HepG2 (cell line): ENCODE measurements at regions not wholly inside any gene's neighbourhood (a gene's known extent, or its start where the extent isn't known, plus 50 kb on each side); places are given as distances from the start of the nearest gene placed in this dataset.

Experiments used
- ATAC-seq: fragments of 200-7000 bp; cut with Tn5 transposase; 3 replicates; pipeline ENCODE4 v1.9.1; 2020; ENCODE audit warnings: mild to moderate bottlenecking, moderate library complexity
- BruUV-seq: library from RNA; stranded (reverse); fragments of 400-500 nt; replicated peaks from 2 replicates; lab custom pipeline; 2021; lab: Mats Ljungman, UMichigan
- CTCF ChIA-PET: fragments of 300-600 bp; formaldehyde crosslinking; extraction: SDS; loops from one replicate; lab custom pipeline; 2021; ENCODE audit warnings: low total read pairs, inconsistent platforms, low intra/inter-chr PET ratio; lab: Yijun Ruan, JAX
- POLR2A ChIA-PET: fragments of 350-600 bp; sonication (Branson Sonifier 250); formaldehyde crosslinking; loops from one replicate; lab custom pipeline; 2020; ENCODE audit warnings: antibody characterized with exemption, inconsistent platforms; lab: Yijun Ruan, JAX
- DNase-seq: peaks from one replicate; pipeline ENCODE4 v3.0.0-alpha.2; 2015; ENCODE audit warnings: low spot score
- FAIRE-seq: peaks from 3 replicates; lab custom pipeline; 2011; peaks lifted over from hg19 to GRCh38; lab: Jason Lieb, UNC
- H2AFZ ChIP-seq: one replicate; pipeline ENCODE4 v1.6.1; 2011; ENCODE audit warnings: low read length, inconsistent platforms
- H3K27ac ChIP-seq: fragments of 300-600 bp; 3 replicates; pipeline ENCODE4 v1.8.0; 2011; ENCODE audit warnings: mixed run types, mild to moderate bottlenecking, mixed read lengths, low read length, inconsistent platforms; ENCODE audit not compliant: insufficient read depth; ENCODE audit errors: extremely low read length
- H3K27me3 ChIP-seq, 2 experiments: fragments of 200-600 bp in 1 of 2; 2 replicates in 1 of 2; 3 replicates in 1 of 2; pipeline versions ENCODE4 v1.6.0 to v1.8.0; 2011; ENCODE audit warnings: low read length in 2 of 2, mild to moderate bottlenecking in 2 of 2, moderate library complexity in 2 of 2, inconsistent platforms in 1 of 2; ENCODE audit not compliant: insufficient read depth in 2 of 2, control insufficient read depth in 1 of 2
- H3K36me3 ChIP-seq, 2 experiments: fragments of 200-600 bp in 1 of 2; replicated peaks in 1 of 2; 2 replicates in 1 of 2; 3 replicates in 1 of 2; pipeline versions ENCODE4 v1.5.1 to v1.8.0; 2011; ENCODE audit warnings: low read length in 2 of 2, inconsistent platforms in 1 of 2; ENCODE audit not compliant: insufficient read depth in 2 of 2, control insufficient read depth in 1 of 2
- H3K4me1 ChIP-seq: 2 replicates; pipeline ENCODE4 v1.5.1; 2012; ENCODE audit warnings: low read length, inconsistent platforms; ENCODE audit not compliant: insufficient read depth
- H3K4me2 ChIP-seq: 2 replicates; pipeline ENCODE4 v1.6.0; 2011; ENCODE audit warnings: low read depth, low read length, inconsistent platforms
- H3K4me3 ChIP-seq, 3 experiments: fragments of 200-600 bp in 1 of 3; sonication (generic), shearing (Covaris generic) in 1 of 3; replicated peaks in 1 of 3; 2 replicates each; pipeline ENCODE4 v1.5.1; 2011 to 2016; ENCODE audit warnings: low read length in 3 of 3, inconsistent platforms in 2 of 3, low read depth in 2 of 3, mild to moderate bottlenecking in 2 of 3, control low read depth in 1 of 3, mixed read lengths in 1 of 3; ENCODE audit not compliant: insufficient read depth in 1 of 3
- H3K79me2 ChIP-seq: one replicate; pipeline ENCODE4 v1.6.1; 2011; ENCODE audit warnings: low read length, inconsistent platforms; ENCODE audit not compliant: insufficient read depth
- H3K9ac ChIP-seq: 2 replicates; pipeline ENCODE4 v1.6.0; 2011; ENCODE audit warnings: mild to moderate bottlenecking, low read depth, low read length, inconsistent platforms; ENCODE audit not compliant: insufficient read depth
- H3K9me3 ChIP-seq: 2 replicates; pipeline ENCODE4 v1.5.1; 2012; ENCODE audit warnings: mild to moderate bottlenecking, low read length
- H4K20me1 ChIP-seq: 2 replicates; pipeline ENCODE4 v1.6.0; 2011; ENCODE audit warnings: inconsistent platforms, mild to moderate bottlenecking, low read length, moderate library complexity; ENCODE audit not compliant: insufficient read depth
- ETV5 ChIP-seq: IDR thresholded peaks from 2 replicates; pipeline ENCODE4 v1.6.1; 2018; ENCODE audit warnings: missing biosample characterization, missing genetic modification reagents, inconsistent platforms, borderline replicate concordance
- FOSL1 ChIP-seq: sonication (generic); formaldehyde crosslinking; IDR thresholded peaks from 2 replicates; pipeline ENCODE4 v1.9.0; 2021; ENCODE audit warnings: missing genetic modification reagents, borderline replicate concordance
- GATAD2A ChIP-seq: IDR thresholded peaks from 2 replicates; pipeline ENCODE4 v1.6.1; 2016
- KDM1A ChIP-seq: IDR thresholded peaks from 2 replicates; pipeline ENCODE4 v1.6.1; 2016; ENCODE audit warnings: missing compliant biosample characterization
- MBD4 ChIP-seq: IDR thresholded peaks from 2 replicates; pipeline ENCODE4 v1.6.1; 2012; ENCODE audit warnings: low read length, inconsistent platforms, borderline replicate concordance
- MED8 ChIP-seq: sonication (generic); formaldehyde crosslinking; IDR thresholded peaks from 2 replicates; pipeline ENCODE4 v1.8.1; 2023; ENCODE audit warnings: mild to moderate bottlenecking, missing genetic modification reagents; ENCODE audit not compliant: insufficient replicate concordance
- MIER2 ChIP-seq: IDR thresholded peaks from 2 replicates; pipeline ENCODE4 v1.6.1; 2016; ENCODE audit warnings: missing biosample characterization, missing genetic modification reagents
- MXD4 ChIP-seq: IDR thresholded peaks from 2 replicates; pipeline ENCODE4 v1.6.1; 2016; ENCODE audit warnings: mild to moderate bottlenecking, missing biosample characterization, missing genetic modification reagents
- NKX3-1 ChIP-seq: sonication (generic); formaldehyde crosslinking; IDR thresholded peaks from 2 replicates; pipeline ENCODE4 v1.5.0; 2020; ENCODE audit warnings: missing genetic modification reagents
- ONECUT2 ChIP-seq: sonication (generic); formaldehyde crosslinking; IDR thresholded peaks from 2 replicates; pipeline ENCODE4 v1.4.0; 2020; ENCODE audit warnings: missing genetic modification reagents
- SP1 ChIP-seq, 2 experiments: fragments of 450-650 bp in 1 of 2; sonication (generic) in 1 of 2; formaldehyde crosslinking in 1 of 2; IDR thresholded peaks; 2 replicates each; pipeline versions ENCODE4 v1.4.0 to v1.6.1; 2016 to 2020; ENCODE audit warnings: missing genetic modification reagents in 1 of 2
- U2AF1 ChIP-seq: fragments of 200-400 bp; formaldehyde crosslinking; optimal IDR thresholded peaks from 2 replicates; pipeline ENCODE3; 2017; ENCODE audit warnings: mild to moderate bottlenecking, low read depth, low read length
- WIZ ChIP-seq: sonication (generic); formaldehyde crosslinking; IDR thresholded peaks from 2 replicates; pipeline ENCODE4 v1.5.1; 2020; ENCODE audit warnings: mild to moderate bottlenecking, missing genetic modification reagents
- ZMAT3 ChIP-seq: sonication (generic); formaldehyde crosslinking; conservative IDR thresholded peaks from 2 replicates; pipeline ENCODE4 v1.7.0; 2021; ENCODE audit warnings: missing genetic modification reagents
- ZNF329 ChIP-seq: sonication (generic); formaldehyde crosslinking; IDR thresholded peaks from 2 replicates; pipeline ENCODE4 v1.9.0; 2021; ENCODE audit warnings: low read depth, mild to moderate bottlenecking, missing genetic modification reagents
- WGBS: methylation state at CpG from one replicate; pipeline ENCODE4 v1.1.6; 2017; ENCODE audit warnings: low lambda C conversion rate; 5-methylcytosine and 5-hydroxymethylcytosine counted together
- in situ Hi-C: cut with HindIII; loops from 2 replicates; pipeline ENCODE4 v1.10.0; 2017; ENCODE audit warnings: low pct_unique_long_range_greater_than_20kb; ENCODE audit not compliant: extremely low pct_ligation_motif_present
- intact Hi-C: fragments of 100-400 bp; cut with micrococcal nuclease; formaldehyde crosslinking; loops from one replicate; pipeline ENCODE4 v1.10.0; 2022; ENCODE audit not compliant: unreplicated experiment
- TF ChIP-seq, protein P1 (sequence below): sonication (generic); formaldehyde crosslinking; IDR thresholded peaks from 2 replicates; pipeline ENCODE4 v1.5.0; 2020; ENCODE audit warnings: missing genetic modification reagents
- TF ChIP-seq, protein P2 (sequence below): sonication (generic); formaldehyde crosslinking; IDR thresholded peaks from 2 replicates; pipeline ENCODE4 v1.4.0; 2020; ENCODE audit warnings: mild to moderate bottlenecking, missing genetic modification reagents
- TF ChIP-seq, protein P3 (sequence below): sonication (generic); formaldehyde crosslinking; IDR thresholded peaks from 2 replicates; pipeline ENCODE4 v1.4.0; 2020; ENCODE audit warnings: missing genetic modification reagents, borderline replicate concordance

DNA sequence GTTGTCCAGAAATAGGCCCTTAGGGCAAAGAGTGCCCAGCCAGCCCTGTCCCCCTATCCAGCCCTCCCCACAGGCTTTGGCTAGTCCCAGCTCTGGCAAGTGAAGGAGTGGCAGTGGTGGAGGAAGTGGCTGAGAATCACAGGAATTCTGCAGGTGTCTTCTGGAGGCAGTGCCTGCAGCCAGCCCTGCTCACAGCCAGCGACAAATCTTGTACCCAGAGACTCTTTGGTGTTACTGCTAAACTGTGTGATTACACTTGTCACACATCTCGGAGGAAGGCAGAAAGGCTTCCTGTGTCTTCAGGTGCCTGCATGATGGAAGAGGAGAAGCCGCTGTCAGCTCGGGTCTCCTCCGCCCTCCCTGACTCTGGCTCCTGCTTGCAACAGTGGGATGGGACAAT, 71.6 kb upstream of the GRIK3 start (continued):
- TF ChIP-seq ETV5 (CRISPR knock-in tag): no peak
- no peak for TF ChIP-seq NKX3-1 (CRISPR knock-in tag)
- TF ChIP-seq KDM1A (CRISPR knock-in tag): no peak
- no peak for TF ChIP-seq MED8 (CRISPR knock-in tag)
- TF ChIP-seq MIER2 (CRISPR knock-in tag): no peak
- no peak for TF ChIP-seq ZMAT3 (CRISPR knock-in tag)
- TF ChIP-seq MXD4: no peak
- TF ChIP-seq WIZ (CRISPR knock-in tag): no peak
- no peak for TF ChIP-seq ZNF329 (CRISPR knock-in tag)

DNA sequence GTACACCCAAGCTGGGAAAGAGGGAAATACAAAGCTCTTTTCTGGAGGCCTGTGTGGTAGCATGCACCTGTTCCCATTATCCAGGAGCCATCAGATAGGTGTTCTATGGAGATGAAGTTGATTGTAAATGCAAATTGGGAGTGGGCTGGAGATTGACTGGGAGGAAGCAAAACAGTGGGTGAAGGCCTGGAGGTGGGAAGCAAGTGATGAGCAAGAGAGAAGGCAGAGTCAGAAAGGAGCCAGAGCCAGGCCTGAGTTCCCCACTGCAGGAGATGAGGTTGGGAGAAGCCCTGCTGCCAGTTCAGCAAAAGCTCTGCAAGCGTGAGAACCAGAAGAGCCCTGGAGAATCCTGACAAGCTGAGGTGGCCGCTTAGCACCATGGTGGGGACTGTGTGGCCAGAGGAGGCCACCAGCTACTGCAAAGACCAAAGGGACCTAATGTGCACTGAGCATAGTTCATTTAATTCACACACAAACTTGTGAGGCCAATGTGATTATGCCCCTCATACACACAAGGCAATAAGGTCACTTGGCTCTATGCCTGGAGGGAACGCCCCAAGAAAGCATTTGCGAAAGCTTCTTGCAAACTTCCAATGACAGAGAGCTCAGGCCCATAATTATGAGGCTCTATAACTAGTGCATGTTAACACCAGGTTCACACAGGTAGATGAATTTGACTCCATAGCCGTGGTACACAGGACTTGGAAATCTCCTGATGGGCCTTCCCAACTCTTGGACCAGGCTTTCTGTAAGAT, 73.0 kb upstream of the GRIK3 start:
- no peak overlapping the region for H3K4me2 ChIP-seq
- POLR2A ChIA-PET: no interaction called here
- no peaks in the 10 kb centered on the region for H3K79me2 ChIP-seq
- no peak overlapping the region for H3K4me3 ChIP-seq
- 0% methylated on average over 2 of the region's 5 CpGs for WGBS
- no peaks in the 10 kb centered on the region for H3K36me3 ChIP-seq
- BruUV-seq: no TSS peak
- no peaks in the 10 kb centered on the region for H4K20me1 ChIP-seq
- no peak for DNase-seq
- H3K27me3 ChIP-seq: no peaks in the 10 kb centered on the region; a peak in 2 of 5 replicates
- H3K27ac ChIP-seq: no peak overlapping the region
- CTCF ChIA-PET: no interaction called here
- no peaks in the 10 kb centered on the region for H3K4me1 ChIP-seq
- ATAC-seq: no peak
- no peaks in the 10 kb centered on the region for H3K9me3 ChIP-seq
- H3K9ac ChIP-seq: no peak overlapping the region
- in situ Hi-C loops (no loop called here), intact Hi-C loops (no loop called here)
- no peak overlapping the region for H2AFZ ChIP-seq
- FAIRE-seq: no peak
- TF ChIP-seq U2AF1: no peak
- no peak for TF ChIP-seq MBD4
- TF ChIP-seq GATAD2A (CRISPR knock-in tag): no peak
- TF ChIP-seq, protein P1, sequence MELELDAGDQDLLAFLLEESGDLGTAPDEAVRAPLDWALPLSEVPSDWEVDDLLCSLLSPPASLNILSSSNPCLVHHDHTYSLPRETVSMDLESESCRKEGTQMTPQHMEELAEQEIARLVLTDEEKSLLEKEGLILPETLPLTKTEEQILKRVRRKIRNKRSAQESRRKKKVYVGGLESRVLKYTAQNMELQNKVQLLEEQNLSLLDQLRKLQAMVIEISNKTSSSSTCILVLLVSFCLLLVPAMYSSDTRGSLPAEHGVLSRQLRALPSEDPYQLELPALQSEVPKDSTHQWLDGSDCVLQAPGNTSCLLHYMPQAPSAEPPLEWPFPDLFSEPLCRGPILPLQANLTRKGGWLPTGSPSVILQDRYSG (CRISPR knock-in tag): no peak
- TF ChIP-seq, protein P2, sequence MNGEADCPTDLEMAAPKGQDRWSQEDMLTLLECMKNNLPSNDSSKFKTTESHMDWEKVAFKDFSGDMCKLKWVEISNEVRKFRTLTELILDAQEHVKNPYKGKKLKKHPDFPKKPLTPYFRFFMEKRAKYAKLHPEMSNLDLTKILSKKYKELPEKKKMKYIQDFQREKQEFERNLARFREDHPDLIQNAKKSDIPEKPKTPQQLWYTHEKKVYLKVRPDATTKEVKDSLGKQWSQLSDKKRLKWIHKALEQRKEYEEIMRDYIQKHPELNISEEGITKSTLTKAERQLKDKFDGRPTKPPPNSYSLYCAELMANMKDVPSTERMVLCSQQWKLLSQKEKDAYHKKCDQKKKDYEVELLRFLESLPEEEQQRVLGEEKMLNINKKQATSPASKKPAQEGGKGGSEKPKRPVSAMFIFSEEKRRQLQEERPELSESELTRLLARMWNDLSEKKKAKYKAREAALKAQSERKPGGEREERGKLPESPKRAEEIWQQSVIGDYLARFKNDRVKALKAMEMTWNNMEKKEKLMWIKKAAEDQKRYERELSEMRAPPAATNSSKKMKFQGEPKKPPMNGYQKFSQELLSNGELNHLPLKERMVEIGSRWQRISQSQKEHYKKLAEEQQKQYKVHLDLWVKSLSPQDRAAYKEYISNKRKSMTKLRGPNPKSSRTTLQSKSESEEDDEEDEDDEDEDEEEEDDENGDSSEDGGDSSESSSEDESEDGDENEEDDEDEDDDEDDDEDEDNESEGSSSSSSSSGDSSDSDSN (CRISPR knock-in tag): no peak
- no peak for TF ChIP-seq ONECUT2
- no peak for TF ChIP-seq SP1 (IDR thresholded peaks at IDR 0.05)
- no peak for TF ChIP-seq SP1 (CRISPR knock-in tag; IDR thresholded peaks at IDR 0.05)
- no peak for TF ChIP-seq FOSL1 (CRISPR knock-in tag)
- TF ChIP-seq, protein P3, sequence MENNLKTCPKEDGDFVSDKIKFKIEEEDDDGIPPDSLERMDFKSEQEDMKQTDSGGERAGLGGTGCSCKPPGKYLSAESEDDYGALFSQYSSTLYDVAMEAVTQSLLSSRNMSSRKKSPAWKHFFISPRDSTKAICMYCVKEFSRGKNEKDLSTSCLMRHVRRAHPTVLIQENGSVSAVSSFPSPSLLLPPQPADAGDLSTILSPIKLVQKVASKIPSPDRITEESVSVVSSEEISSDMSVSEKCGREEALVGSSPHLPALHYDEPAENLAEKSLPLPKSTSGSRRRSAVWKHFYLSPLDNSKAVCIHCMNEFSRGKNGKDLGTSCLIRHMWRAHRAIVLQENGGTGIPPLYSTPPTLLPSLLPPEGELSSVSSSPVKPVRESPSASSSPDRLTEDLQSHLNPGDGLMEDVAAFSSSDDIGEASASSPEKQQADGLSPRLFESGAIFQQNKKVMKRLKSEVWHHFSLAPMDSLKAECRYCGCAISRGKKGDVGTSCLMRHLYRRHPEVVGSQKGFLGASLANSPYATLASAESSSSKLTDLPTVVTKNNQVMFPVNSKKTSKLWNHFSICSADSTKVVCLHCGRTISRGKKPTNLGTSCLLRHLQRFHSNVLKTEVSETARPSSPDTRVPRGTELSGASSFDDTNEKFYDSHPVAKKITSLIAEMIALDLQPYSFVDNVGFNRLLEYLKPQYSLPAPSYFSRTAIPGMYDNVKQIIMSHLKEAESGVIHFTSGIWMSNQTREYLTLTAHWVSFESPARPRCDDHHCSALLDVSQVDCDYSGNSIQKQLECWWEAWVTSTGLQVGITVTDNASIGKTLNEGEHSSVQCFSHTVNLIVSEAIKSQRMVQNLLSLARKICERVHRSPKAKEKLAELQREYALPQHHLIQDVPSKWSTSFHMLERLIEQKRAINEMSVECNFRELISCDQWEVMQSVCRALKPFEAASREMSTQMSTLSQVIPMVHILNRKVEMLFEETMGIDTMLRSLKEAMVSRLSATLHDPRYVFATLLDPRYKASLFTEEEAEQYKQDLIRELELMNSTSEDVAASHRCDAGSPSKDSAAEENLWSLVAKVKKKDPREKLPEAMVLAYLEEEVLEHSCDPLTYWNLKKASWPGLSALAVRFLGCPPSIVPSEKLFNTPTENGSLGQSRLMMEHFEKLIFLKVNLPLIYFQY: no peak
